Astrocyte of the spinal cord (primary cell): ENCODE measurements at regions not wholly inside any gene's neighbourhood (a gene's known extent, or its start where the extent isn't known, plus 50 kb on each side); places are given as distances from the start of the nearest gene placed in this dataset.

Experiments used
- DNase-seq: peaks from one replicate; pipeline ENCODE4 v3.0.0; 2011; ENCODE audit warnings: low read depth, low spot score
- H3K4me3 ChIP-seq: 2 replicates; pipeline ENCODE4 v1.5.1; 2011; ENCODE audit warnings: low read depth, mild to moderate bottlenecking, low read length, moderate library complexity
- in situ Hi-C: cut with HindIII; loops from 2 replicates; pipeline ENCODE4 v1.10.0; 2017; ENCODE audit warnings: low sequenced_read_pairs
- TF ChIP-seq, protein P1 (sequence below): IDR thresholded peaks from 2 replicates; pipeline ENCODE4 v1.5.1; 2012; ENCODE audit warnings: low read depth, mild to moderate bottlenecking, low read length, inconsistent platforms

DNA sequence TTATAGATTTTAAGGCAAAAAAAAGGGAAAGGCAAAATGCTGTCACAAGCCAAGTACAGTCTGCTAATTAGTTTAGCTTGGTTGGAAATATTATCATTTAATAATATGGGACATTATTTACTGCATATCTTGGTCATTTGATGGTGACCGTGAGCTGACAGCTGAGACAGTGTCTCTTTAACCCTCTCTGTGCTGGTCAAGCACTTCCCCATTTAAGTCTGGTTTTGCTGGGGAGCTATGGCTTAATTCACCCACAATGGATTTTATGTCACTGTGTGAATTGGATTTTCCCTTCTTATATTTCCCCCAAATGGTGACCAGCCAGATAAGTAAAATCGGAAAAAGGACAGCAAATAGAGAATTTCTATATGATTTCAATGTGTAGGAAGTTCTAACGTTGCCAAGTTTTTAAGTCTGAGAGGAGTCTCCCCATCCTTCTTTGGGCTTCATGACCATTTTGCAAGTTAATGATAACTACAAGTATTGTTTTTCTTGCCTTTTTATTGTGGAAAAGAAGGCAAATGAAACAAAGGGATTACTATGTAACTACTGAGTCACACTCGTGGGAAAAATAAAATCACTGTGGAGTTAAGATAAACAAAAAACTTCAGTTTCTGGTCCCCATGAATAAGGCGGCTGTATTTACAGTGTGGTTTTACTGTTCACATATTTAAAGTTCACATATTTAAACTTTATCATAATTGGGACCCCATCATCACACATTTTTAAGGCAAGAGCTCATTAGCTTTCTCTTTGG, 373.5 kb downstream of the NR2F2 start:
- TF ChIP-seq, protein P1, sequence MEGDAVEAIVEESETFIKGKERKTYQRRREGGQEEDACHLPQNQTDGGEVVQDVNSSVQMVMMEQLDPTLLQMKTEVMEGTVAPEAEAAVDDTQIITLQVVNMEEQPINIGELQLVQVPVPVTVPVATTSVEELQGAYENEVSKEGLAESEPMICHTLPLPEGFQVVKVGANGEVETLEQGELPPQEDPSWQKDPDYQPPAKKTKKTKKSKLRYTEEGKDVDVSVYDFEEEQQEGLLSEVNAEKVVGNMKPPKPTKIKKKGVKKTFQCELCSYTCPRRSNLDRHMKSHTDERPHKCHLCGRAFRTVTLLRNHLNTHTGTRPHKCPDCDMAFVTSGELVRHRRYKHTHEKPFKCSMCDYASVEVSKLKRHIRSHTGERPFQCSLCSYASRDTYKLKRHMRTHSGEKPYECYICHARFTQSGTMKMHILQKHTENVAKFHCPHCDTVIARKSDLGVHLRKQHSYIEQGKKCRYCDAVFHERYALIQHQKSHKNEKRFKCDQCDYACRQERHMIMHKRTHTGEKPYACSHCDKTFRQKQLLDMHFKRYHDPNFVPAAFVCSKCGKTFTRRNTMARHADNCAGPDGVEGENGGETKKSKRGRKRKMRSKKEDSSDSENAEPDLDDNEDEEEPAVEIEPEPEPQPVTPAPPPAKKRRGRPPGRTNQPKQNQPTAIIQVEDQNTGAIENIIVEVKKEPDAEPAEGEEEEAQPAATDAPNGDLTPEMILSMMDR, result no peak
- DNase-seq, result no peak
- no peak overlapping the region for H3K4me3 ChIP-seq
- in situ Hi-C loops, result no loop called here

DNA sequence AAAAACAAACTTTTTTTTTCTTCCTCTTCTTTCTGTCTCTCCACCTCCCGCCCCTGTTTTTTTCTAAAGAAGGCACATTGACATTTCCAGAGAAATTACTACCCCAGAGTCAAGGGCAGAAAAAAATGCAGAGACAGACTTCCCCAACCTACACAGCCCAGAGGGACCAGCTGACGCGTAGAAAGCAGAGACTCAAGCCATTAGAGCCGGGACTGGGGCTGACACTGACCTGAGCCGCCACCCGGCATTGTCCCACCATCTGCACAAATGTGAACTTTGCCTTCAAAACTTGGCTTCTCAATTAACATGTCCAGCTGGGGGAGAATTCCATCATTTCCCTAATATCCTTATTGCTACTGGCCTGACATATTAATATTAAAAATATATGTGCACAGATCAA, 385.6 kb downstream of the NR2F2 start:
- in situ Hi-C loops, result no loop called here
- no peak for DNase-seq
- no peak overlapping the region for H3K4me3 ChIP-seq
- TF ChIP-seq, protein P1, result no peak

DNA sequence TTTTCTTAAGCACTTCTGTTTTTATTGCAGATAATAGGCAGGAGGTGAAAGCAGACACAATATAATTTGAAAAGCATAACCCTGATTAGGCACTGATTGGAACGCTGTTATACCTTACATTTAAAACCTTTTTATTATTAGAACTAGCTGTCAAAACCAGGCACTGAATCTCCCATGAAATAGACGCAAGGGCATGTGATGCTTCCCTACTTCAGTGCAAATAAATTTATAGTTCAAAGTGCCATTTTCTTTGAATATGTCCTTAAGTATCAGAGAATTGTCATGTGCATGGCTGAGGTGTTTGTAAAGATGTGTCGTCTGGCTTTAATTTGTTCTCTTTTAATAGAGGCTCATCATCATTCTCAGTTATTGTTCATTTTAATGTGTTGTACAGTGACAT, 386.0 kb downstream of the NR2F2 start:
- H3K4me3 ChIP-seq, result no peak overlapping the region
- TF ChIP-seq, protein P1, result no peak
- in situ Hi-C loops, result no loop called here
- DNase-seq, result no peak

DNA sequence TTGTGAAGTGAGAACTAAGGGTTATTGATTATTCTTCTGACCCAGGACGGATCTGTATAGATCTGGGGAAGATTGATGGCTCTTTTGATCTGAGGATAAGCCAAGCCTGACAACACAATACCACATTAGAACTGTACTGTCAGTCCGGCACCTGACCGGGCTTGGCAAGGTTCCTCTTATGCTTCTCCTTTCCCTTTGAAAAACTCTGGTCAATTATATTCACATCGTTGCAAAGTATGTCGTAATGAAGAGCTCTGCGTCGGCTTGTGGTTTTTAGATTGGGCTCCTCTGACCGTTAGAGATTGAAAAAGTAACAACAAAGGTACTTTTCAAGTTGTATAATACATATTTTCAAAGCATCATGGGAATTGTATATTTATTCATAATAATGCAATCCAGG, 389.8 kb downstream of the NR2F2 start:
- in situ Hi-C loops, result no loop called here
- H3K4me3 ChIP-seq, result no peak overlapping the region
- TF ChIP-seq, protein P1, result no peak
- DNase-seq, result no peak

DNA sequence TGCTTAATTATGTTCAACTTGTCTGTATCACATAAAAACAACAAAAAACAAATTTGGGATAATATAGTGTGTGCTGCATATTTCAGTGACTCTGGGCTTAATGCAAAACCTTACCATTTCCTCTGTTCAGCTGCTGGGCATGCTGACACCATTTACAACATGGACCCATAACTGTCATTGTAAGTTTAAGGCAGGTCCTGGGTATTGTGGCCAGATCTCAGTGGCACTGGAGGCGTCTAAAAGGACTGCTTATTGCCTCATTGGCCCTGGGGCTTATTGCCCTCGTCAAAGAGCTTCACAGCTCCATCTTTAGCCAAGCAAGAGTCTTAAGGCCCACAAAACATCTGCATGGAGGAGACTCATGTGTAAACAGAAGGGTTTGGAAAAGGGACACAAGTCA, 390.2 kb downstream of the NR2F2 start:
- TF ChIP-seq, protein P1, result no peak
- no peak overlapping the region for H3K4me3 ChIP-seq
- no peak for DNase-seq
- in situ Hi-C loops, result no loop called here

DNA sequence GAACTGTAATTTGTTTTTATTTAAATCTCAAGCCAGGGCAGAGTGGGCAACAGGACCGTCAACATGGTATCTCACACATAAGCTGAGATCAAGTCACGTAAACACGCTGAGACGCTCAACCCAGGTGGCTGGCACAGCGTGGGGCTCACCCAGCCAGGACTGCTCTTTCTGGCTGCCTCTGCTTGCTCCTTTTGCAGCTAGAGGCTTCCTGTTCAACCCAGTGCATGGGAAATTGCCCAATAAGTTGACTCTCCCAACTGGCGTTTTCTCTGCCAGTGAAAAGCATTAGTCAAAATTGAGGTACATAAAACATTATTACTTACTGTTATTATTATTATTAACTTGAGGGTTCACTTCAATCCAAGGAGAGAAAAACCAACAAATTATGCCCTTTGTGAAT, 398.1 kb downstream of the NR2F2 start:
- no peak overlapping the region for H3K4me3 ChIP-seq
- TF ChIP-seq, protein P1, result no peak
- in situ Hi-C loops, result no loop called here
- no peak for DNase-seq
